ENCODE measurements at regions not wholly inside any gene's neighbourhood (a gene's known extent, or its start where the extent isn't known, plus 50 kb on each side); places are given as distances from the start of the nearest gene placed in this dataset.

DNA sequence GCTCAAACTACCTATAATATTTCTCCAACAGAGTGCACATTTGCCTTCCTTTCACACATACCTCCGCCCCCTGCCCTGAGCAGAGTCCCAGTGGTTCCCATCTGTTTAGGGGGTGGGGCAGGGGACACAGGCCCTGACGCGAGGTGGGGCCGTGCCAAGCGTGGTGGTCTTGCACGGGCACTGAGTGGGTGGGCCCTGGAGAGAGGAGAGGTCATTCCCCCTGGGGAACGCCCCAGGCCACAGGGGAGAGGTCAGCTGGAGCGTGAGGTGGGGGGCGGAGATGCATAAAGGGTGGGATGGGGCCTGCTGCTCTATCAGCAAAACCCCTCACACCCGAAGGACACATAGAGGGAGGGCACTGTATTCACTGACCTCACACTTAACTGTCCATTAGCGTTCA is 441.9 kb downstream of the TMEM121 start:
- TF ChIP-seq POLR2AphosphoS5 (IDR thresholded peaks at IDR 0.05), result no peak
- no peak for TF ChIP-seq POLR2A (IDR thresholded peaks at IDR 0.05)

All from stomach (tissue), 4 donors.